Lower lobe of right lung (tissue), 2 donors: ENCODE measurements at regions not wholly inside any gene's neighbourhood (a gene's known extent, or its start where the extent isn't known, plus 50 kb on each side); places are given as distances from the start of the nearest gene placed in this dataset.

Experiments used
- ATAC-seq, 2 donors: fragments of 200-7000 bp; cut with Tn5 transposase; one replicate each; pipeline ENCODE4 v1.9.1; 2020 to 2022; ENCODE audit warnings: mild to moderate bottlenecking in 2 of 2, moderate library complexity in 2 of 2
- DNase-seq: peaks from one replicate; pipeline ENCODE4 v3.0.0-alpha.2; 2020
- H3K27ac ChIP-seq: fragments of 200-600 bp; one replicate; pipeline ENCODE4 v1.8.0; 2022
- H3K27me3 ChIP-seq: fragments of 200-600 bp; one replicate; pipeline ENCODE4 v1.8.0; 2022; ENCODE audit warnings: low read depth
- H3K36me3 ChIP-seq: fragments of 200-600 bp; one replicate; pipeline ENCODE4 v1.8.0; 2022; ENCODE audit warnings: mild to moderate bottlenecking
- H3K4me1 ChIP-seq: fragments of 200-600 bp; one replicate; pipeline ENCODE4 v1.8.0; 2022
- H3K4me3 ChIP-seq: fragments of 200-600 bp; one replicate; pipeline ENCODE4 v1.8.0; 2022; ENCODE audit warnings: mild to moderate bottlenecking
- H3K9me3 ChIP-seq: fragments of 200-600 bp; one replicate; pipeline ENCODE4 v1.8.0; 2022
- CTCF ChIP-seq: fragments of 200-600 bp; IDR thresholded peaks from one replicate; pipeline ENCODE4 v1.8.0; 2022; ENCODE audit warnings: antibody characterized with exemption, mild to moderate bottlenecking
- intact Hi-C: fragments of 100-400 bp; cut with DNase I; formaldehyde crosslinking; loops from one replicate; pipeline ENCODE4 v1.11.0; 2022
- donor health status: DM: no; HTN: yes; CAD: no; lungs with severe emphysema.

DNA sequence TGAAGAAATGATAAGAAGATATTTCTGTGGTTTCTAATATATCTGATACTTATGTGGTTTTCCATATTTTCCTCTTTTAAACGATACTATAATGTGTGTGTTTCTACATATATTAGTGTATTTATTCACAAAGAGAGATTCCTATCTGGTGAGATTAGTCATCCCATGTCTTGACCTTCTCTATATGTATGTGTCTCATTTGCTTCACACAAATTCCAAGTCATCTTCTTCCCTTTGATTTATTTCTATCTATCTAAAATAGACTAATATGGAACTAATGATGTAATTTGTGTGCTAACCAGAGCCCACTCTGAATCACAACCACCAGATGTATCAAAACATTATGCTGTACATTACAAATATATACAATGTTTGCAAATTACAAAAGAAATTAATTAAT is 154.7 kb upstream of the KCNMB2 start:
- TF ChIP-seq CTCF, result no peak
- Histone ChIP-seq H3K36me3 (no peaks in the 10 kb centered on the region), H3K4me3 (no peak overlapping the region), H3K27me3 (no peaks in the 10 kb centered on the region), H3K9me3 (no peaks in the 10 kb centered on the region), H3K27ac (no peak overlapping the region), H3K4me1 (peaks cover 11% of the 10 kb centered on the region)
- DNase-seq (no peak), ATAC-seq (no peak)
- intact Hi-C loops, result no loop called here

DNA sequence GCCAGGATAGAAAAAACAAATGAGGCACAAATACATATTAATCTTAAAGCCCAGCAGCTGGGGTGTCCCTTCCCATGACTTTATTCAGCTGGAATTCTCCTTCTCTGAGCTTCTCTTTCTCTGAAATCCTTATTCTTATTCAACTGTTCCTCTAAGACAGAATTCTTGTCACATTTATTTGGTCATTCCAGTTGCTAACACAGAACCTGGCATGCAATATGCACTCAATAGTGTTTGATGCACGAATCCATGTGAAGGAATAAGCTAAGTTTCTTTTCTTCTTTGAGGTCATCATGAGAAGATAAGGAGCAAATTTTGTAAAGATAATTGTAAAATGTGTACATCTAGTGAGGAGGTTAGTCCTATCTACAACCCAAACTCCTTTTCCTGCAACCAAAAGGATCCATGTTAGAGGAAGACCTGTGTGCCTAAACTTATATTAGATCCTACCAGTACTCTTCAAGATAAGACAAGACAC is 154.2 kb upstream of the KCNMB2 start:
- TF ChIP-seq CTCF, result no peak
- peaks cover 11% of the 10 kb centered on the region for H3K4me1 ChIP-seq
- intact Hi-C loops, result no loop called here
- DNase-seq, result no peak
- no peaks in the 10 kb centered on the region for H3K9me3 ChIP-seq
- no peak overlapping the region for H3K27ac ChIP-seq
- H3K27me3 ChIP-seq, result no peaks in the 10 kb centered on the region
- H3K4me3 ChIP-seq, result no peak overlapping the region
- no peaks in the 10 kb centered on the region for H3K36me3 ChIP-seq
- no peak for ATAC-seq

DNA sequence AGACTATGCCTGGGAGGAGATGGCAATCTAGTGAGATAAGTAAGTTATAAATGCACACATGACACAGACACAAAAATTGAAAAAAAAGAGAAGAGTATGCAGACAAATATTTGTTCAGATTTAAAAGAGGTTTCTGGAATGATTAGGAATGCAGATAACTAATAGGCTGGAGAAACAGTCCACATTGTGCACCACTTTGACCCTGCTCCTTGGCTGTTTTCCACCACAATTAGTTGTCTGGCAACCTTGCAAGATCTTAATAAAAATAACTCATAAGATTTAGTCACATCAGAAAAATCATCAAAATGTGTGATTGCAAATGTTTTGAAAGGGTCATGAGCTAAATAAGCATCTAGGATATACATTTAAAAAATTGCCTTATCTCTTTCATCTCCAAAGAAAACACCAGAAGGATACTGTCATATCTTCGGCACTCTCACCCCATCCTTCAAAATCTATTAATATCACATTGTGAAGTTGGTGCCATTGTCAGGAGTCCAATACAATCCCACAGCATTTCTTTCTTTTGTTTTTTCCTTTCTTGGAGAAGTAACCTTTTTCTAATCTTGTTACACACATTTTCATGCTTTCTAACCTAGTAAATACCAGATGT is 153.7 kb upstream of the KCNMB2 start:
- TF ChIP-seq CTCF, result no peak
- intact Hi-C loops, result no loop called here
- no peaks in the 10 kb centered on the region for H3K27me3 ChIP-seq
- DNase-seq (no peak), ATAC-seq (peak in 1 of 2 donors; percentile 24)
- no peaks in the 10 kb centered on the region for H3K36me3 ChIP-seq
- H3K4me3 ChIP-seq, result no peak overlapping the region
- peaks cover 11% of the 10 kb centered on the region for H3K4me1 ChIP-seq
- no peak overlapping the region for H3K27ac ChIP-seq
- no peaks in the 10 kb centered on the region for H3K9me3 ChIP-seq

DNA sequence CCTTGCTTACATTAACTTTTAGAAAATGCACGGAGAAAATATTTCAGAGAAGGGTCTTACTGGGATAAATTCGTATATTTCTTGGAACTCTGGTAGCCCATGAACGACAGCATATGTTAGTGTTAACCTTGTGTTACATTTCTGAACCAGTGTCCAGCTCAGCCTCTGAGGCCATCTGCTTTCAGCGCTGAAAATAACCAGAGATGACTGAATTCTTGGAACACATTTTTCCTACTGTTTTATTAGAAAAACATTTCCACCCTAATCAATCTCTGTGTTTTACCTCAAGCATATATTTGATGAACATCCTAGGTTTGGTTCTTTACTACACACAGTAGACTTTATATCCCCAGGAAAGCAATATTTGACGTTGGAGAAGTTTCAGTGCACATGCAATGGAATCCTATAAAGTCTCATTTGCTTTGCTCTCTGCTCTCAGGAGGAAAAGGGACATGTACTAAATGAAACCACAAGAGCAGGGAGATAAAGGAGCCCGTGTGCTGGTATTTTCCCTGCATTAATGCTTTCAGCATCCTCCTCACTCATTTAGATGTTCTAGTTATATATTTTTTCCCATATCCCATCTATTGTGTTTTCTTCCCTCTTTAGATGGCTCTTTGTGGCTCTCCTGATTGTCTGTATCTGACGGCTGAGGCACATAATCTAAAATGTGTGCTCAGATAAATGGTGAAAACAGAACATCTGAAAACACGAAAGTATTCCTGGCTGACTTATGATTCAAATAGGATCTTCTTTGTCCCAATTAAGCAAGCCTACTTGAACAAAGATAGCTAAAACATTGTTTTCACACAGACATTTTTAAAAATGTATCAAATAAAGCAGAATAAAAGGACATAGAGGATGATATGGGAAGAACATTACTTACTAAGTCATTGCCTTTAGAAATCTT is 151.7 kb upstream of the KCNMB2 start:
- intact Hi-C loops, result no loop called here
- H3K4me3 ChIP-seq, result no peak overlapping the region
- H3K9me3 ChIP-seq, result no peaks in the 10 kb centered on the region
- no peak for TF ChIP-seq CTCF
- no peak for DNase-seq
- H3K36me3 ChIP-seq, result no peaks in the 10 kb centered on the region
- no peak overlapping the region for H3K27ac ChIP-seq
- peaks cover 11% of the 10 kb centered on the region for H3K4me1 ChIP-seq
- H3K27me3 ChIP-seq, result no peaks in the 10 kb centered on the region
- no peak for ATAC-seq

DNA sequence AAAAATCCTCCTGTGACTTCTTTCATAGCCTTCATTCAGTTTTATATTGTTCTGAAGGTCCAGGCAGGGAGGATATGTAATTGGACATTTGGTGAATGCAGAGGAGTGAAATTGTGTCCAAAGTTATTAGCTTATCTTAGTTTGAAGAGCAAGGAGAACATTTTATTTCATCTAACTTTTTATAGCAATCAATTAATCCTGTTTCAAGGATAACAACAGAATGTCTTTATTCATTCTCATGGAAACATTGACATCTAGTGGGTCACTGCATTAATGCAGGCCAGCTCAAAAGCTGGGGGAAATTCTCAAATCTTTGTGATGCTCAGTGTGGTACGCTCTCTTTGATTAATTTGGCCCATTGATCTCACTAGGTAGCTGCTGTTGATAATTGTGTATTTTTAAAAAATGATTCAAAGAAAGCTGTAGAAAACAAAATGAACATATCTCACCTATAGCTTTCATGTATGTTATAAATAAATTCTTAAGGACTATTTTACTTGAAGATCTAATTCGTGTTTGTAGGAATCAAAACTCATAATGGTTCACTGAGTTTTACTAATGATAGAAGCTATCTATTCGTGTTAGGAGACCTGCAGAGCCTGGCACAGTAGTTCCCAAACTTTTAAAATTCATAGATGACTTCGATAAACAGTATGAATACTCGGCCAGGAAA is 150.8 kb upstream of the KCNMB2 start:
- TF ChIP-seq CTCF, result peak; percentile 83
- H3K9me3 ChIP-seq, result no peaks in the 10 kb centered on the region
- no peaks in the 10 kb centered on the region for H3K27me3 ChIP-seq
- H3K27ac ChIP-seq, result no peak overlapping the region
- H3K4me3 ChIP-seq, result no peak overlapping the region
- peaks cover 11% of the 10 kb centered on the region for H3K4me1 ChIP-seq
- ATAC-seq (peak; percentile 58 to 67), DNase-seq (no peak)
- intact Hi-C loops, result no loop called here
- H3K36me3 ChIP-seq, result no peaks in the 10 kb centered on the region
